ENCODE measurements at regions not wholly inside any gene's neighbourhood (a gene's known extent, or its start where the extent isn't known, plus 50 kb on each side); places are given as distances from the start of the nearest gene placed in this dataset.

DNA sequence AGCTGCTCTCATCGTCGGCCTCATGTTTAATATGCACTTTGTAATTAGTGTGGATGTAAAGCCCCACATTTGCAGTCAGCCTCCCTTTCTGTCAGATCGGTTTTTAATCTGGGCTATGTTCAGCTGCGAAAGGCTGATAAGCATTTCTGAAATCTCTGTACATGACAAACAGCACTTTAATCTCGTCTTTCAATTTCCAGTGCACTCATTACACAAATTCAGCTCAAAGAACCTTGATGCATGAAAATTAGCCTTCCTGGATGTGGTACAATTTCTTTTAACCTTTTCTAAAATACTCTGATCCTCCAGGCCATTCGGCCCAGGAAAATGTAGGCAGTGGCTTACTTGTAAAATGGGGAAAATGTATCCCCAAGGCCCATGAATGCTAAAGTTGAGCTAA is 265.1 kb downstream of the RND3 start:
- TF ChIP-seq NCOA2 (IDR thresholded peaks at IDR 0.05; ENCODE audit: partially characterized antibody in 2 of 2) (no peak), POLR2A (conservative IDR thresholded peaks at IDR 0.05) (no peak), JUN (IDR thresholded peaks at IDR 0.05; ENCODE audit: borderline replicate concordance, low read depth, low read length) (no peak), JUN (CRISPR knock-in tag; IDR thresholded peaks at IDR 0.05; ENCODE audit: borderline replicate concordance) (no peak), CBFB (CRISPR knock-in tag; IDR thresholded peaks at IDR 0.05) (no peak), ZFP30 (CRISPR knock-in tag; IDR thresholded peaks at IDR 0.05; ENCODE audit: borderline replicate concordance) (no peak), SREBF1 (IDR thresholded peaks at IDR 0.05; ENCODE audit: borderline replicate concordance, low read depth, low read length) (no peak)
- TF ChIP-seq, protein P1, sequence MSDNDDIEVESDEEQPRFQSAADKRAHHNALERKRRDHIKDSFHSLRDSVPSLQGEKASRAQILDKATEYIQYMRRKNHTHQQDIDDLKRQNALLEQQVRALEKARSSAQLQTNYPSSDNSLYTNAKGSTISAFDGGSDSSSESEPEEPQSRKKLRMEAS (CRISPR knock-in tag; IDR thresholded peaks at IDR 0.05), result no peak
- TF ChIP-seq, protein P2, sequence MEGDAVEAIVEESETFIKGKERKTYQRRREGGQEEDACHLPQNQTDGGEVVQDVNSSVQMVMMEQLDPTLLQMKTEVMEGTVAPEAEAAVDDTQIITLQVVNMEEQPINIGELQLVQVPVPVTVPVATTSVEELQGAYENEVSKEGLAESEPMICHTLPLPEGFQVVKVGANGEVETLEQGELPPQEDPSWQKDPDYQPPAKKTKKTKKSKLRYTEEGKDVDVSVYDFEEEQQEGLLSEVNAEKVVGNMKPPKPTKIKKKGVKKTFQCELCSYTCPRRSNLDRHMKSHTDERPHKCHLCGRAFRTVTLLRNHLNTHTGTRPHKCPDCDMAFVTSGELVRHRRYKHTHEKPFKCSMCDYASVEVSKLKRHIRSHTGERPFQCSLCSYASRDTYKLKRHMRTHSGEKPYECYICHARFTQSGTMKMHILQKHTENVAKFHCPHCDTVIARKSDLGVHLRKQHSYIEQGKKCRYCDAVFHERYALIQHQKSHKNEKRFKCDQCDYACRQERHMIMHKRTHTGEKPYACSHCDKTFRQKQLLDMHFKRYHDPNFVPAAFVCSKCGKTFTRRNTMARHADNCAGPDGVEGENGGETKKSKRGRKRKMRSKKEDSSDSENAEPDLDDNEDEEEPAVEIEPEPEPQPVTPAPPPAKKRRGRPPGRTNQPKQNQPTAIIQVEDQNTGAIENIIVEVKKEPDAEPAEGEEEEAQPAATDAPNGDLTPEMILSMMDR (IDR thresholded peaks at IDR 0.05 in 2 of 3, conservative IDR thresholded peaks at IDR 0.05 in 1 of 3; ENCODE audit: insufficient read depth in 2 of 3, low read depth in 1 of 3, low read length in 3 of 3), result no peak
- TF ChIP-seq, protein P3, sequence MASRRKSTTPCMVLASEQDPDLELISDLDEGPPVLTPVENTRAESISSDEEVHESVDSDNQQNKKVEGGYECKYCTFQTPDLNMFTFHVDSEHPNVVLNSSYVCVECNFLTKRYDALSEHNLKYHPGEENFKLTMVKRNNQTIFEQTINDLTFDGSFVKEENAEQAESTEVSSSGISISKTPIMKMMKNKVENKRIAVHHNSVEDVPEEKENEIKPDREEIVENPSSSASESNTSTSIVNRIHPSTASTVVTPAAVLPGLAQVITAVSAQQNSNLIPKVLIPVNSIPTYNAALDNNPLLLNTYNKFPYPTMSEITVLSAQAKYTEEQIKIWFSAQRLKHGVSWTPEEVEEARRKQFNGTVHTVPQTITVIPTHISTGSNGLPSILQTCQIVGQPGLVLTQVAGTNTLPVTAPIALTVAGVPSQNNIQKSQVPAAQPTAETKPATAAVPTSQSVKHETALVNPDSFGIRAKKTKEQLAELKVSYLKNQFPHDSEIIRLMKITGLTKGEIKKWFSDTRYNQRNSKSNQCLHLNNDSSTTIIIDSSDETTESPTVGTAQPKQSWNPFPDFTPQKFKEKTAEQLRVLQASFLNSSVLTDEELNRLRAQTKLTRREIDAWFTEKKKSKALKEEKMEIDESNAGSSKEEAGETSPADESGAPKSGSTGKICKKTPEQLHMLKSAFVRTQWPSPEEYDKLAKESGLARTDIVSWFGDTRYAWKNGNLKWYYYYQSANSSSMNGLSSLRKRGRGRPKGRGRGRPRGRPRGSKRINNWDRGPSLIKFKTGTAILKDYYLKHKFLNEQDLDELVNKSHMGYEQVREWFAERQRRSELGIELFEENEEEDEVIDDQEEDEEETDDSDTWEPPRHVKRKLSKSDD (conservative IDR thresholded peaks at IDR 0.05; ENCODE audit: low read length), result no peak
- TF ChIP-seq, protein P4, sequence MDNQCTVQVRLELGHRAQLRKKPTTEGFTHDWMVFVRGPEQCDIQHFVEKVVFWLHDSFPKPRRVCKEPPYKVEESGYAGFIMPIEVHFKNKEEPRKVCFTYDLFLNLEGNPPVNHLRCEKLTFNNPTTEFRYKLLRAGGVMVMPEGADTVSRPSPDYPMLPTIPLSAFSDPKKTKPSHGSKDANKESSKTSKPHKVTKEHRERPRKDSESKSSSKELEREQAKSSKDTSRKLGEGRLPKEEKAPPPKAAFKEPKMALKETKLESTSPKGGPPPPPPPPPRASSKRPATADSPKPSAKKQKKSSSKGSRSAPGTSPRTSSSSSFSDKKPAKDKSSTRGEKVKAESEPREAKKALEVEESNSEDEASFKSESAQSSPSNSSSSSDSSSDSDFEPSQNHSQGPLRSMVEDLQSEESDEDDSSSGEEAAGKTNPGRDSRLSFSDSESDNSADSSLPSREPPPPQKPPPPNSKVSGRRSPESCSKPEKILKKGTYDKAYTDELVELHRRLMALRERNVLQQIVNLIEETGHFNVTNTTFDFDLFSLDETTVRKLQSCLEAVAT (IDR thresholded peaks at IDR 0.05), result no peak

All from K562 (cell line).